Neural progenitor cell (in vitro differentiated cells): ENCODE measurements at regions not wholly inside any gene's neighbourhood (a gene's known extent, or its start where the extent isn't known, plus 50 kb on each side); places are given as distances from the start of the nearest gene placed in this dataset.

Experiments
- EZH2 ChIP-seq: fragments of 200-600 bp; sonication (generic); IDR thresholded peaks from 2 replicates; pipeline ENCODE4 v1.6.1; 2017; ENCODE audit warnings: antibody characterized with exemption, mild to moderate bottlenecking, moderate library complexity
- EZH2phosphoT487 ChIP-seq: fragments of 200-600 bp; sonication (generic); IDR thresholded peaks from 2 replicates; pipeline ENCODE4 v1.6.1; 2017; ENCODE audit warnings: antibody characterized with exemption
- TF ChIP-seq, protein P1 (sequence below): fragments of 200-600 bp; sonication (generic); IDR thresholded peaks from 2 replicates; pipeline ENCODE4 v1.5.1; 2017; ENCODE audit warnings: antibody characterized with exemption, mild to moderate bottlenecking

- TF ChIP-seq, protein P1, sequence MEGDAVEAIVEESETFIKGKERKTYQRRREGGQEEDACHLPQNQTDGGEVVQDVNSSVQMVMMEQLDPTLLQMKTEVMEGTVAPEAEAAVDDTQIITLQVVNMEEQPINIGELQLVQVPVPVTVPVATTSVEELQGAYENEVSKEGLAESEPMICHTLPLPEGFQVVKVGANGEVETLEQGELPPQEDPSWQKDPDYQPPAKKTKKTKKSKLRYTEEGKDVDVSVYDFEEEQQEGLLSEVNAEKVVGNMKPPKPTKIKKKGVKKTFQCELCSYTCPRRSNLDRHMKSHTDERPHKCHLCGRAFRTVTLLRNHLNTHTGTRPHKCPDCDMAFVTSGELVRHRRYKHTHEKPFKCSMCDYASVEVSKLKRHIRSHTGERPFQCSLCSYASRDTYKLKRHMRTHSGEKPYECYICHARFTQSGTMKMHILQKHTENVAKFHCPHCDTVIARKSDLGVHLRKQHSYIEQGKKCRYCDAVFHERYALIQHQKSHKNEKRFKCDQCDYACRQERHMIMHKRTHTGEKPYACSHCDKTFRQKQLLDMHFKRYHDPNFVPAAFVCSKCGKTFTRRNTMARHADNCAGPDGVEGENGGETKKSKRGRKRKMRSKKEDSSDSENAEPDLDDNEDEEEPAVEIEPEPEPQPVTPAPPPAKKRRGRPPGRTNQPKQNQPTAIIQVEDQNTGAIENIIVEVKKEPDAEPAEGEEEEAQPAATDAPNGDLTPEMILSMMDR = no peak
- no peak for TF ChIP-seq EZH2
- TF ChIP-seq EZH2phosphoT487 = no peak
These were observed 1250.7 kb downstream of the RAPGEF2 start for GRCh38 chr4:160353548-160353947.
